ENCODE measurements at regions not wholly inside any gene's neighbourhood (a gene's known extent, or its start where the extent isn't known, plus 50 kb on each side); places are given as distances from the start of the nearest gene placed in this dataset.

DNA sequence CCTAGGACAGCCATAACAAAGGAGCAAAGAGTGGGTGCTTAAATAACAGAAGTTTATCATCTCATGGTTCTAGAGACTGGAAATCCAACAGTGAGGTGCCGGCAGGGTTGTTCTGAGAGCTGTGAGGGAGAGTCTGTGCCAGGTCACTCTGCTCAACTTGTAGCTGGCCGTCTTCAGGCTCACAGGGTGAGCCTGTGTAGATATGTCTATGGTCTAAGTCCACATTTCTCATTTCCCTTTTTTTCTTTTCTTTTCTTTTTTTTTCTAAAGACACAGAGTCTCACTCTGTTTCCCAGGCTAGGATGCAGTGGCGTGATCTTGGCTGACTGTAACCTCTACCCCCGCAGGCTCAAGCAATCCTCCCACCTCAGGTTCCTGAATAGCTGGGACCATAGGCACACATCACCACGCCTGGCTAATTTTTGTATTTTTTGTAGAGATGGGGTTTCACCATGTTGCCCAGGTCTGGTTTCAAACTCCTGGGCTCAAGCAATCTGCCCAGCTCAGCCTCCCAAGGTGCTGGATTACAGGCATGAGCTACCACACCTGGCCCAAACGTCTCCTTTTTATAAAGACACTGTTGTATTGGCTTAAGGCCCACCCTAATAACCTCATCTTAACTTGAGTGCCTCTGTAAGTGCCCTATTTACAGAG is 142.2 kb downstream of the SP3 start:
- TF ChIP-seq, protein P1, sequence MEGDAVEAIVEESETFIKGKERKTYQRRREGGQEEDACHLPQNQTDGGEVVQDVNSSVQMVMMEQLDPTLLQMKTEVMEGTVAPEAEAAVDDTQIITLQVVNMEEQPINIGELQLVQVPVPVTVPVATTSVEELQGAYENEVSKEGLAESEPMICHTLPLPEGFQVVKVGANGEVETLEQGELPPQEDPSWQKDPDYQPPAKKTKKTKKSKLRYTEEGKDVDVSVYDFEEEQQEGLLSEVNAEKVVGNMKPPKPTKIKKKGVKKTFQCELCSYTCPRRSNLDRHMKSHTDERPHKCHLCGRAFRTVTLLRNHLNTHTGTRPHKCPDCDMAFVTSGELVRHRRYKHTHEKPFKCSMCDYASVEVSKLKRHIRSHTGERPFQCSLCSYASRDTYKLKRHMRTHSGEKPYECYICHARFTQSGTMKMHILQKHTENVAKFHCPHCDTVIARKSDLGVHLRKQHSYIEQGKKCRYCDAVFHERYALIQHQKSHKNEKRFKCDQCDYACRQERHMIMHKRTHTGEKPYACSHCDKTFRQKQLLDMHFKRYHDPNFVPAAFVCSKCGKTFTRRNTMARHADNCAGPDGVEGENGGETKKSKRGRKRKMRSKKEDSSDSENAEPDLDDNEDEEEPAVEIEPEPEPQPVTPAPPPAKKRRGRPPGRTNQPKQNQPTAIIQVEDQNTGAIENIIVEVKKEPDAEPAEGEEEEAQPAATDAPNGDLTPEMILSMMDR (IDR thresholded peaks at IDR 0.05 in 8 of 11, conservative IDR thresholded peaks at IDR 0.05 in 3 of 11): no peak
- no peak for TF ChIP-seq POLR2AphosphoS5 (IDR thresholded peaks at IDR 0.05)
- TF ChIP-seq POLR2A (IDR thresholded peaks at IDR 0.05): no peak
